IMR-90 (cell line): ENCODE measurements at regions not wholly inside any gene's neighbourhood (a gene's known extent, or its start where the extent isn't known, plus 50 kb on each side); places are given as distances from the start of the nearest gene placed in this dataset.

ENCODE experiments used
- ATAC-seq: fragments of 200-7000 bp; cut with Tn5 transposase; 2 replicates; pipeline ENCODE4 v1.9.1; 2020; ENCODE audit warnings: low read depth, mild to moderate bottlenecking, moderate library complexity
- BruUV-seq: library from RNA; stranded (reverse); fragments of 400-500 nt; replicated peaks from 2 replicates; lab custom pipeline; 2021; lab: Mats Ljungman, UMichigan
- CTCF ChIA-PET: fragments of 300-600 bp; formaldehyde crosslinking; extraction: SDS; loops from one replicate; lab custom pipeline; 2021; ENCODE audit warnings: antibody characterized with exemption; lab: Yijun Ruan, JAX
- POLR2A ChIA-PET: fragments of 300-600 bp; sonication (Branson Sonifier 250); formaldehyde crosslinking; loops from one replicate; lab custom pipeline; 2022; ENCODE audit warnings: antibody characterized with exemption; ENCODE audit not compliant: unreplicated experiment; lab: Charles Lee
- DNase-seq: peaks from one replicate; pipeline ENCODE4 v3.0.0; 2013
- H2AFZ ChIP-seq: replicated peaks from 2 replicates; pipeline ENCODE3; 2013; ENCODE audit warnings: low read length, mild to moderate bottlenecking; ENCODE audit not compliant: poor library complexity
- H2AK5ac ChIP-seq: 2 replicates; pipeline ENCODE4 v1.6.1; 2013; ENCODE audit warnings: low read depth, low read length, inconsistent platforms
- H2AK9ac ChIP-seq: replicated peaks from 2 replicates; pipeline ENCODE3; 2013; ENCODE audit warnings: mild to moderate bottlenecking, low read depth, low read length, moderate library complexity; ENCODE audit not compliant: poor library complexity
- H2BK120ac ChIP-seq: 2 replicates; pipeline ENCODE4 v1.6.1; 2013; ENCODE audit warnings: low read depth, low read length, inconsistent platforms
- H2BK15ac ChIP-seq: 3 replicates; pipeline ENCODE4 v1.6.1; 2013; ENCODE audit warnings: low read depth, low read length, inconsistent platforms
- H2BK20ac ChIP-seq: 2 replicates; pipeline ENCODE4 v1.6.1; 2013; ENCODE audit warnings: low read depth, mild to moderate bottlenecking, inconsistent platforms, low read length, moderate library complexity
- H2BK5ac ChIP-seq: 2 replicates; pipeline ENCODE4 v1.6.1; 2013; ENCODE audit warnings: mild to moderate bottlenecking, low read depth, low read length, inconsistent platforms; ENCODE audit not compliant: poor library complexity, severe bottlenecking
- H3K14ac ChIP-seq: replicated peaks from 2 replicates; pipeline ENCODE4 v1.6.1; 2013; ENCODE audit warnings: low read depth, low read length, inconsistent platforms
- H3K18ac ChIP-seq: 2 replicates; pipeline ENCODE4 v1.6.1; 2013; ENCODE audit warnings: low read depth, low read length, control low read depth
- H3K23ac ChIP-seq: 2 replicates; pipeline ENCODE4 v1.6.1; 2013; ENCODE audit warnings: low read depth, low read length, inconsistent platforms
- H3K27ac ChIP-seq: 2 replicates; pipeline ENCODE4 v1.5.1; 2013; ENCODE audit warnings: mild to moderate bottlenecking, control low read depth, low read length; ENCODE audit not compliant: insufficient read depth
- H3K27me3 ChIP-seq: 2 replicates; pipeline ENCODE4 v1.6.1; 2013; ENCODE audit warnings: low read length; ENCODE audit not compliant: control insufficient read depth, insufficient read depth
- H3K36me3 ChIP-seq: 2 replicates; pipeline ENCODE4 v1.6.1; 2013; ENCODE audit warnings: low read length, mixed read lengths; ENCODE audit not compliant: control insufficient read depth, insufficient read depth
- H3K4ac ChIP-seq: 2 replicates; pipeline ENCODE4 v1.6.1; 2013; ENCODE audit warnings: low read depth, low read length, inconsistent platforms
- H3K4me1 ChIP-seq: 2 replicates; pipeline ENCODE4 v1.6.1; 2013; ENCODE audit warnings: low read length, mixed read lengths; ENCODE audit not compliant: control insufficient read depth, insufficient read depth
- H3K4me2 ChIP-seq: 2 replicates; pipeline ENCODE4 v1.6.1; 2013; ENCODE audit warnings: low read depth, mild to moderate bottlenecking, control low read depth, low read length, moderate library complexity
- H3K4me3 ChIP-seq: 2 replicates; pipeline ENCODE4 v1.5.1; 2013; ENCODE audit warnings: low read depth, mild to moderate bottlenecking, control low read depth, low read length, moderate library complexity; ENCODE audit not compliant: insufficient read depth
- H3K56ac ChIP-seq: 2 replicates; pipeline ENCODE4 v1.6.1; 2013; ENCODE audit warnings: low read length, inconsistent platforms; ENCODE audit not compliant: insufficient read depth; ENCODE audit errors: extremely low read depth
- H3K79me1 ChIP-seq, 2 experiments: 2 replicates each; pipeline ENCODE4 v1.6.1; 2013; ENCODE audit warnings: low read length in 2 of 2, inconsistent platforms in 1 of 2, low read depth in 1 of 2
- H3K9ac ChIP-seq: 2 replicates; pipeline ENCODE4 v1.6.1; 2013; ENCODE audit warnings: low read depth, low read length, control low read depth
- H3K9me1 ChIP-seq: 2 replicates; pipeline ENCODE4 v1.6.1; 2013; ENCODE audit warnings: low read length, inconsistent platforms; ENCODE audit not compliant: insufficient read depth
- H3K9me3 ChIP-seq: 2 replicates; pipeline ENCODE4 v1.6.1; 2013; ENCODE audit warnings: low read length; ENCODE audit not compliant: control insufficient read depth, insufficient read depth
- H4K20me1 ChIP-seq: 2 replicates; pipeline ENCODE4 v1.6.1; 2013; ENCODE audit warnings: low read length, inconsistent platforms; ENCODE audit not compliant: insufficient read depth
- H4K5ac ChIP-seq: 2 replicates; pipeline ENCODE4 v1.6.1; 2013; ENCODE audit warnings: mild to moderate bottlenecking, low read depth, low read length, control low read depth
- H4K8ac ChIP-seq, 2 experiments: 2 replicates each; pipeline ENCODE4 v1.6.1; 2013; ENCODE audit warnings: low read depth in 2 of 2, low read length in 2 of 2, control low read depth in 1 of 2, inconsistent platforms in 1 of 2
- H4K91ac ChIP-seq: 2 replicates; pipeline ENCODE4 v1.6.1; 2013; ENCODE audit warnings: low read depth, low read length, inconsistent platforms; ENCODE audit not compliant: insufficient read depth
- BHLHE40 ChIP-seq: fragments of 150-350 bp; IDR thresholded peaks from 2 replicates; pipeline ENCODE4 v1.6.1; 2016; ENCODE audit warnings: mild to moderate bottlenecking, low read depth, low read length
- CEBPB ChIP-seq: IDR thresholded peaks from 2 replicates; pipeline ENCODE4 v1.6.1; 2012; ENCODE audit warnings: low read depth, low read length, improper control_type of control experiment
- CTCF ChIP-seq: conservative IDR thresholded peaks from 2 replicates; pipeline ENCODE4 v1.5.1; 2012; ENCODE audit warnings: mild to moderate bottlenecking, low read depth, low read length, improper control_type of control experiment
- MAZ ChIP-seq: IDR thresholded peaks from 2 replicates; pipeline ENCODE4 v1.6.1; 2012; ENCODE audit warnings: low read depth, mild to moderate bottlenecking, low read length, improper control_type of control experiment, moderate library complexity, borderline replicate concordance
- MXI1 ChIP-seq: IDR thresholded peaks from 2 replicates; pipeline ENCODE4 v1.6.1; 2012; ENCODE audit warnings: low read depth, mild to moderate bottlenecking, low read length, moderate library complexity, borderline replicate concordance
- SMC3 ChIP-seq: fragments of 150-350 bp; IDR thresholded peaks from 2 replicates; pipeline ENCODE4 v1.6.1; 2016; ENCODE audit warnings: low read depth, mild to moderate bottlenecking, antibody characterized with exemption, low read length, moderate library complexity
- WGBS, 2 experiments: methylation state at CpG; one replicate each; pipeline versions ENCODE4 v1.1.5 to v1.1.7; 2013; ENCODE audit warnings: missing lambda C conversion rate in 2 of 2; ENCODE audit not compliant: insufficient read length in 1 of 2; ENCODE audit errors: extremely low coverage in 2 of 2; 5-methylcytosine and 5-hydroxymethylcytosine counted together
- dilution Hi-C: fragments of 300-500 bp; cut with HindIII; formaldehyde crosslinking; loops from one replicate; pipeline ENCODE4 v1.14.3; 2018; ENCODE audit warnings: low sequenced_read_pairs; ENCODE audit not compliant: unreplicated experiment
- in situ Hi-C: fragments of 300-500 bp; cut with MboI; formaldehyde crosslinking; loops from 3 replicates; pipeline ENCODE4 v1.14.3; 2019; ENCODE audit warnings: low sequenced_read_pairs, inconsistent platforms, mixed read lengths
- intact Hi-C: fragments of 100-400 bp; cut with micrococcal nuclease; formaldehyde crosslinking; loops from 2 replicates; pipeline ENCODE4 v1.10.0; 2022

- H3K9me3 ChIP-seq = peaks cover 4% of the 10 kb centered on the region; the same call in 1 of the 2 replicates
- no peaks in the 10 kb centered on the region for H3K79me1 ChIP-seq
- POLR2A ChIA-PET = no interaction called here
- no peaks in the 10 kb centered on the region for H3K9me1 ChIP-seq
- H2AFZ ChIP-seq = no peak overlapping the region
- no peak for TF ChIP-seq MXI1
- no peak for TF ChIP-seq SMC3
- no peak for TF ChIP-seq CEBPB
- no peak for TF ChIP-seq CTCF
- TF ChIP-seq BHLHE40 = no peak
- no peak for TF ChIP-seq MAZ
- H4K5ac ChIP-seq = no peak overlapping the region
- no peak overlapping the region for H3K4me3 ChIP-seq
- no peak overlapping the region for H2AK9ac ChIP-seq
- H2BK5ac ChIP-seq = no peak overlapping the region
- intact Hi-C loops = no loop called here
- DNase-seq = no peak
- no peak overlapping the region for H3K23ac ChIP-seq
- H3K14ac ChIP-seq = no peak overlapping the region
- no peaks in the 10 kb centered on the region for H3K4me1 ChIP-seq
- no peaks in the 10 kb centered on the region for H3K36me3 ChIP-seq
- no peaks in the 10 kb centered on the region for H4K20me1 ChIP-seq
- no peak overlapping the region for H2BK20ac ChIP-seq
- in situ Hi-C loops = no loop called here
- ATAC-seq = no peak
- H4K8ac ChIP-seq = no peak overlapping the region
- no peak overlapping the region for H4K91ac ChIP-seq
- H3K4ac ChIP-seq = no peak overlapping the region
- H3K4me2 ChIP-seq = no peak overlapping the region
- CTCF ChIA-PET = no interaction called here
- H3K18ac ChIP-seq = no peak overlapping the region
- no peaks in the 10 kb centered on the region for H3K27me3 ChIP-seq
- no peak overlapping the region for H2BK15ac ChIP-seq
- dilution Hi-C loops = no loop called here
- WGBS, 2 experiments = 41% methylated on average over 6 of the region's 19 CpGs; no CpG with 5 or more reads in 1 of the 2 experiments
- H3K56ac ChIP-seq = no peak overlapping the region
- no peak overlapping the region for H2AK5ac ChIP-seq
- no peak overlapping the region for H3K9ac ChIP-seq
- no peak overlapping the region for H3K27ac ChIP-seq
- BruUV-seq = no TSS peak
- no peak overlapping the region for H2BK120ac ChIP-seq
Observed at GRCh38 chr11:29934115-29934638, 82.7 kb downstream of the KCNA4 start.
